Neuron (in vitro differentiated cells): ENCODE measurements at regions not wholly inside any gene's neighbourhood (a gene's known extent, or its start where the extent isn't known, plus 50 kb on each side); places are given as distances from the start of the nearest gene placed in this dataset.

ENCODE experiments used
- H2AFZ ChIP-seq: one replicate; pipeline ENCODE4 v1.6.1; 2013; ENCODE audit warnings: low read depth, mild to moderate bottlenecking, inconsistent platforms, low read length, moderate library complexity
- H3K27me3 ChIP-seq: one replicate; pipeline ENCODE4 v1.6.1; 2013; ENCODE audit warnings: low read length; ENCODE audit not compliant: insufficient read depth
- H3K36me3 ChIP-seq: one replicate; pipeline ENCODE4 v1.6.1; 2013; ENCODE audit warnings: low read length; ENCODE audit not compliant: insufficient read depth
- H3K4me1 ChIP-seq: one replicate; pipeline ENCODE4 v1.6.1; 2013; ENCODE audit warnings: low read length; ENCODE audit not compliant: insufficient read depth
- H3K4me3 ChIP-seq: 2 replicates; pipeline ENCODE4 v1.5.1; 2013; ENCODE audit warnings: mild to moderate bottlenecking, low read length, moderate library complexity
- H3K9me3 ChIP-seq: one replicate; pipeline ENCODE4 v1.6.1; 2013; ENCODE audit warnings: low read length

DNA sequence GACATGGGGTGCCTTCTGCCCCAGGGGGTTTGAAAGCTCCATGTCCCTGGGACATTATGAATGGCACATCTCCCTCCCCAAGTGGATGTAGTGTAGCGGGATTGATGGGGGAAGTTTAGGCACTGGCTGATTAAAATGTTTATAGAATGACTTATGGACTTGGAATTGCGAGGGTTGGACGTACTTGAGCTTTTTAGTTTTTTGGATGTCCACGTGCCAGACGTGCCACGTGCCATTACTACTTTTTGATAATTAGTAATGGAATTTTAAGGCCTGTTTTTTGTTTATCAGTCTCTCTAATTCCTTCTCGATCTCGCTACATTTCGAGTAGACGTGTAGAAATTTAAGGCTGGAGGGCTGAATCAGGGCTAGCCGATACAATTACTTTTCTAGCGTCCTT lies 162.8 kb downstream of the TBXT start:
- H3K27me3 ChIP-seq, result peaks cover 33% of the 10 kb centered on the region
- no peaks in the 10 kb centered on the region for H3K36me3 ChIP-seq
- H3K4me3 ChIP-seq, result no peak overlapping the region
- H3K4me1 ChIP-seq, result peaks cover 28% of the 10 kb centered on the region
- no peak overlapping the region for H2AFZ ChIP-seq
- H3K9me3 ChIP-seq, result peaks cover under 1% of the 10 kb centered on the region

- peaks cover 29% of the 10 kb centered on the region for H3K27me3 ChIP-seq
- no peaks in the 10 kb centered on the region for H3K9me3 ChIP-seq
- H3K4me1 ChIP-seq, result peaks cover 28% of the 10 kb centered on the region
- H3K36me3 ChIP-seq, result no peaks in the 10 kb centered on the region
- H2AFZ ChIP-seq, result no peak overlapping the region
- H3K4me3 ChIP-seq, result no peak overlapping the region
Observed at GRCh38 chr6:166004471-166004870, 163.2 kb downstream of the TBXT start.

DNA sequence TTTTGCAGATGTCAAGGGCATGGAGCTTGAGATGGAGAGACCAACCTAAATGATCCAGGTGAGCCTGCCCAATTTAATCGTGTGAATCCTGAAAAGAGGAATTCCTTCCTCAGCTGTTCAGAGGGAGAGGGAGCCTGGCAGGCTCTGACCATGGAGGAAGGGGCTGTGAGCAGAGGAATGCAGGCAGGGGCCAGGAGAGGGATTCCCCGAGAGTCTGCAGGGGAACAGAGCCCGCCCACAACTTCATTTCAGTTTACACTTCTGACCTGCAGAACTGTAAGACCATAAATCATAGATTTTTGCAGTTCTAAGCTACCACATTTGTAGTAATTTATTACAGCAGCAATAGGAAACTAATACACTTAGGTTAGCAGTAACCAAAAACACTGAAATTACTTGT lies 164.1 kb downstream of the TBXT start:
- no peaks in the 10 kb centered on the region for H3K36me3 ChIP-seq
- H3K9me3 ChIP-seq, result no peaks in the 10 kb centered on the region
- peaks cover 20% of the 10 kb centered on the region for H3K27me3 ChIP-seq
- H3K4me3 ChIP-seq, result no peak overlapping the region
- H2AFZ ChIP-seq, result no peak overlapping the region
- peaks cover 20% of the 10 kb centered on the region for H3K4me1 ChIP-seq

DNA sequence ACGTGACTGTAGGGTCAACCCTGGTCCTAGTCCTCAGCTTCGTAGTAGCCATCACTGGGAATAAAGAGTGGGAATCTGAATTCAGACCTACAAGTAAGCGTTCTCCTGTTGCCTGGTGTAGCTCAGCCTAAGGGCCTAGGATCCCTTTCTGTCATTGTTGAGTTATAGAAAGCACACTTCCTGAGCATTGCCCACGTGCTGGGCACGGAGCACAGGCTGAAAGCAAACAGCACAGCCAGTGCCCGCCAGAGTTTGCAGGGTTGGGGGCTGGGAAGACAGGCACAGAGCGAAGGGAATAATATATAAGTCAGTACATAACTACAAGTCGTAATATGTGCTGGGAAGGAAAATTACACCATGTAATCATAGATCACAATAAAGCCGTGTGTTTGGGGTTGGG lies 166.3 kb downstream of the TBXT start:
- no peak overlapping the region for H2AFZ ChIP-seq
- H3K9me3 ChIP-seq, result no peaks in the 10 kb centered on the region
- H3K27me3 ChIP-seq, result peaks cover 3% of the 10 kb centered on the region
- no peaks in the 10 kb centered on the region for H3K36me3 ChIP-seq
- H3K4me3 ChIP-seq, result no peak overlapping the region
- peaks cover 7% of the 10 kb centered on the region for H3K4me1 ChIP-seq

DNA sequence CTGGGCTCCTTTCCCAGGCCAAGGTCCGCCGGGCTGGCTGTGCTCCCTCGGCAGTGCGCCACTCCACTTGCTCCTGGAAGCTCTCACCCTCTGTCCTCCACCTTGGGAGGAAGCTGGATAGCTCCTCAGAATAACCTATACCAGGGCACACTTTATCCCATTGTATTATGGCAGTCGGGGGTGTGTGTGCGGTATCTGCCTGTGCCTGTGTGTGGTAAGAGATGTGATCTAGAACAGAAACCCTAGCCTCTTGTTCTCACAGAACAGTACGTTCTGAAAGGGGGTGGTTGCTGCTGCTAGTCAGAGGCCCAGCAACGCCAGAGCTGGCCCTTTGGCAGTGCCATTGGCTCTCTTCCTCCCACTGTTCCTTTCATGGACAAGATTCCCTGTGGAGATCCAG lies 168.4 kb downstream of the TBXT start:
- H3K27me3 ChIP-seq, result peaks cover 3% of the 10 kb centered on the region
- H3K36me3 ChIP-seq, result no peaks in the 10 kb centered on the region
- H3K4me3 ChIP-seq, result no peak overlapping the region
- no peaks in the 10 kb centered on the region for H3K9me3 ChIP-seq
- no peaks in the 10 kb centered on the region for H3K4me1 ChIP-seq
- no peak overlapping the region for H2AFZ ChIP-seq

DNA sequence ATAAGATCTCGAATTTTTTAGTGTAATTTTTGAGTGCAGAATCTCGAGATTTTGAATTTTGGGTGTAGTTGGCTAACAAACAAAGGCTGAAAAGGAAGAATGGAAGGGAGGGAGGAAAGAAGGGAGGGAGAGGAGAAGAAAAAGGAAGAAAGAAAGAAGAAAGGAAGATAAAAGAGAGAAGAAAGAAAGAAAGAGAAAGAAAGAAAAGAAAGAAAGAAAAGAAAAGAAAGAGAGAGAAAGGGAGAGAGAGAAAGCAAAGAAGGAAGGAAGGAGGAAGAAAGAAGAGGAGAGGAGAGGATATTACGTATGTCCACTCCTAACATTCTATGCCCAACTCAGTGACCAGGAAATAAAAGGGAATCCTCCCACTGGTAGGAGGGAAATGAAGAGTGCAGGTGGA lies 169.6 kb downstream of the TBXT start:
- H3K9me3 ChIP-seq, result no peaks in the 10 kb centered on the region
- H3K27me3 ChIP-seq, result peaks cover 3% of the 10 kb centered on the region
- no peaks in the 10 kb centered on the region for H3K36me3 ChIP-seq
- no peak overlapping the region for H3K4me3 ChIP-seq
- no peaks in the 10 kb centered on the region for H3K4me1 ChIP-seq
- no peak overlapping the region for H2AFZ ChIP-seq

DNA sequence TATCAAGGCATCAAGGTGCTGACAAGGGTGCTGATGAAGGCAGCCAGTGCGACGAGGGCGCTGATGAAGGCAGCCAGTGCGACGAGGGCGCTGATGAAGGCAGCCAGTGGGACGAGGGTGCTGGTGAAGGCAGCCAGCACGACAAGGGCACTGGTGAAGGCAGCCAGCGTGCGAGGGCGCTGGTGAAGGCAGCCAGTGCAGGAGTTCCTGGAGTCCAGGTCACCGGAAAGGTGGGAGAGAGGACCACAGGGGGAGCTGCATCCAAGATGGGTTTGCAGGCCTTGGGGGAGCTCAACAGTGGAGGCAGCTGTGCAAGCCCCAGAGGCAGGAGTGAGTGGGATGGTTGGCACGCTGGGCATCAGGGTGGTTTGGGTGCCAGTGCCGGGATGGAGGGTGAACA lies 176.3 kb downstream of the TBXT start:
- H3K27me3 ChIP-seq, result peaks cover 55% of the 10 kb centered on the region
- H3K9me3 ChIP-seq, result no peaks in the 10 kb centered on the region
- no peak overlapping the region for H2AFZ ChIP-seq
- no peaks in the 10 kb centered on the region for H3K36me3 ChIP-seq
- H3K4me1 ChIP-seq, result peaks cover 14% of the 10 kb centered on the region
- no peak overlapping the region for H3K4me3 ChIP-seq

DNA sequence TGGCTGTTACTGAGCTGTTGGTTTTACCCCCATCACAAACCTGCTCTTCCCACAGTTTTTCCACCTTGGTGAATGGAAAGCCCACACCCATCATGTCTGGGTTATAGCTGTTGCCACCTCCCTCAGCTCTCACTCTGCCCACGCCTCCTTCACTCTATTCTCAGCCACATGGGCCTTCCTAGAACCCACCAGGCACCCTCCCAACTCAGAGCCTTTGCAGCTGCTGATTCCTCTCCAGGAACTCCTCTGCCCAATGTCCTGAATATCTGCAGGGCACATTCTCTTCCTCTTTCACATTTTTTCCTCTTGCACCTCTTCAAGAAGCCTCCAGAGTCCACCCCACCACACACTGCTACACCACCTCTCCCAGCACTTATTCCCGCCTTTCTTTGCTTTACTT lies 177.4 kb downstream of the TBXT start:
- no peak overlapping the region for H3K4me3 ChIP-seq
- no peaks in the 10 kb centered on the region for H3K36me3 ChIP-seq
- no peaks in the 10 kb centered on the region for H3K9me3 ChIP-seq
- H3K27me3 ChIP-seq, result peaks cover 65% of the 10 kb centered on the region
- H2AFZ ChIP-seq, result no peak overlapping the region
- peaks cover 14% of the 10 kb centered on the region for H3K4me1 ChIP-seq

DNA sequence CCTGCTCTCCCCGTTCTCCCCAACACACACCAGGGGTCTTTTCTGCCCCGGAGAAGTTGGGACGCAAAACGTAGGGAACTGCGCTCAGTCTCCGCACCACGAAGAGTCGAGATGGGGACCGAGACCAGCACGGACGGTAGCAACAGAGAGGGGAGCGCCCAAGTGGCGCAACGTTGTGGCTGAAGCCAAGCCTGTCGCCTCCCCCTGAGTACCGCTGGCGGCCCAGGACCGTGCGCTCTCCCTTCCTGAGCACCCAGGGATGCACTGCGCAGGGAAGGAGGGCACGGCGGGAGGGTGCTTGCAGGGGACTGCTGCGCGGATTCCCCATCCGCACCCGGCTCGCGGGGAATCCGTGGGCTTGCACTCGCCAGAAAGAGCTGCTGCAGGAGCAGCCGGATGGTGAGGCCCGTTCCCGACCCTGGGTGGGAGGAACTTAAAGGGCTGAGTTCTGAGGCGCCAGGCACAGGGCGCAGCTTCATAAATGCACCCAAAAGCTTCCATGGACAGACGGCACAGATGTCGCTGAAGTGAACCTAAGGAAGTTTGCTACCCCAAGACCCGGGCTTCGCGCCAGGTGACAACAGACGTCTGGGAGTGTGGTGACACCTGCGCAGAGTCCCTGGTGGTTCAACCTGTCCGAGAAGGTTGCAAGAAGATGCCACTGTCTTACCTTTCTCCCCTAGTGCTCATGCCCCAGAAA lies 178.7 kb downstream of the TBXT start:
- Histone ChIP-seq H3K27me3 (peaks cover 74% of the 10 kb centered on the region), H3K36me3 (no peaks in the 10 kb centered on the region), H3K4me3 (peak overlapping the region; percentile 29), H3K4me1 (peaks cover 14% of the 10 kb centered on the region), H2AFZ (peak overlapping the region; percentile 24), H3K9me3 (no peaks in the 10 kb centered on the region)

GRCh38 chr6:165988302-165988756 lies 179.3 kb downstream of the TBXT start:
- Histone ChIP-seq H3K4me3 (peak overlapping the region; percentile 29), H3K36me3 (no peaks in the 10 kb centered on the region), H3K27me3 (peaks cover 75% of the 10 kb centered on the region), H2AFZ (peak overlapping the region; percentile 24), H3K4me1 (peaks cover 14% of the 10 kb centered on the region), H3K9me3 (no peaks in the 10 kb centered on the region)

- Histone ChIP-seq H3K27me3 (peaks cover 75% of the 10 kb centered on the region), H3K9me3 (no peaks in the 10 kb centered on the region), H2AFZ (peak overlapping the region; percentile 24), H3K36me3 (no peaks in the 10 kb centered on the region), H3K4me3 (peak overlapping the region; percentile 29), H3K4me1 (peaks cover 14% of the 10 kb centered on the region)
Observed at GRCh38 chr6:165987483-165988301, 180.0 kb downstream of the TBXT start.

DNA sequence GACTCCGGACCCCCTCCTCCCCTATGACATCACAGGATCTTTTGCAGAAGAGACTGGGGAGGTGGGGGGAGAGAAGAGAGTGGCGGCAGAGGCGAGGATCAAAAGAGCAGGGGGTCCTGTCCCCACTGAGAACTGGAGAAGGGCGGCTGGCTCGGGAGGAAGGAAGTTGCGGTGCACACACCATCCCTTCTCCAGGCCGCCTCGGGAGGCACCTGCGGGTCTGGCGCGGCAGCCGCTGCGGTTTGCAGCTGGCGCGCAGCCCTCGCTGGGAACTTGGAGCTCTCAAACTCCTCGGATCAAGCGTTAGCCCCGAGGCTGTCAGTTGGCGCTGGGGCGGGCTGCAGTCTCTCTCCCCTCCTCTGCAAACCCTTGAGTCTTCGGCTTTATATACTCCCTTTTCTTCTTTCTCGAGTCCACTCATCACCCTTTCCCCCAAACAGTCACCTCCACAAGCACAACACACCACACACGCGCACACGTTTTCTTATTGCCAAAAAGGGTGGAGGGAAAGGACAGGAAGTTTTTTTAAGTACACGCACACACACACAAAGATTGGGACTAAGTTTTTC lies 180.7 kb downstream of the TBXT start:
- H3K4me3 ChIP-seq, result no peak overlapping the region

GRCh38 chr6:165986311-165986913 lies 181.2 kb downstream of the TBXT start:
- Histone ChIP-seq H2AFZ (no peak overlapping the region), H3K9me3 (no peaks in the 10 kb centered on the region), H3K36me3 (no peaks in the 10 kb centered on the region), H3K27me3 (peaks cover 66% of the 10 kb centered on the region), H3K4me3 (no peak overlapping the region), H3K4me1 (peaks cover 14% of the 10 kb centered on the region)

More for the DNA sequence above, 180.7 kb downstream of the TBXT start:
- Histone ChIP-seq H3K27me3 (peaks cover 72% of the 10 kb centered on the region), H3K9me3 (no peaks in the 10 kb centered on the region), H2AFZ (no peak overlapping the region), H3K4me1 (peaks cover 14% of the 10 kb centered on the region), H3K36me3 (no peaks in the 10 kb centered on the region)
